ENCODE measurements at regions not wholly inside any gene's neighbourhood (a gene's known extent, or its start where the extent isn't known, plus 50 kb on each side); places are given as distances from the start of the nearest gene placed in this dataset.

DNA sequence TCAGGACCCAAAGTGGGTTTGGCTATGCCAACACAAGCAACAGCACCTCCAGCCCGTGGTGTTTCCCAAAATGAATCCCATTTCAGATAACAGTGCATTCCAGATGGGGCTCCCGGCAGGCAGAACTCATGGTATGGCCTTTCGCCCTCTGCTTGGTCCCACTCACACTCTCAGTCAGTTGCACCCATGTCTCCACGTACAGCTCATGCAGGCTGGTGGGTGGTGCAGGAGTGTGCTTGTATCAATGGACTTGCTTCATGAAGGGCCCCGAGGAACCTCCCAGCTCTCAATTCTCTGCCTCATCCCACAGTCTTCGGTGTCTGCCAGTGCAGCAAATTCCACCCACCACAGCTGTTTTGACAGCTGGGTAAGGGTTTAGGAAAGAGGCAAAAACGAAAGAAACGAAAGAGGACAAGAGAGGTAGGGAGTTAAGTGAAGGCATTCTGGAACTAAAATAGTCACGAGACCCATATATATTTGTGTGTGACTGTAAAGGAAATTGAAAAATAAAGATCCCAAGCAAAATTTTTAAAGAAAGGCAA is 278.1 kb downstream of the DCDC2C start:
- TF ChIP-seq CTCF (IDR thresholded peaks at IDR 0.05; ENCODE audit: low read depth, low read length), result no peak
- no peak for DNase-seq (ENCODE audit: low read depth in 2 of 2)
- no peak overlapping the region for H3K4me3 ChIP-seq (replicated peaks in 1 of 2; ENCODE audit: low read depth in 2 of 2, low read length in 2 of 2)

DNA sequence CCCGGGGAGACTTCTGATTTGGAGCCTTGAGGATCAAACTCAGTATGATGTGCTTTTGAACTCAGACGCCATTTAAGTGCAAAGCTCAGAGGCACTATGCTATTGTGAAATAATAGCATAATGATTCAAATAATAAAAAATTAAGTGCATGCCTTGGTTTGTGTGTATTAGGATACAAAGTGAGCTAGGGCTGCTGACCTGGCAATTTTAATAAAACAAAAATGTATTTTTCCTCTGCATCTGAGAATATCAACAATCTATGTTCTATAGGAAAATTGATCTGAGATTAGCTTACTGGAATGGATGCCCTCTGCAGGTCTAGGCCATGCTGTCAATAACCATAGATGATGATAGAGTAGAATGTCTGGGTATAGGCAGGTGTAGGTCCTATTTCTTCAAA is 278.8 kb downstream of the DCDC2C start:
- TF ChIP-seq CTCF (IDR thresholded peaks at IDR 0.05; ENCODE audit: low read depth, low read length), result no peak
- no peak overlapping the region for H3K4me3 ChIP-seq (replicated peaks in 1 of 2; ENCODE audit: low read depth in 2 of 2, low read length in 2 of 2)
- DNase-seq (ENCODE audit: low read depth in 2 of 2), result no peak

- peak in 1 of 2 donors; percentile 1 for DNase-seq (ENCODE audit: low read depth in 2 of 2)
- H3K4me3 ChIP-seq (replicated peaks in 1 of 2; ENCODE audit: low read depth in 2 of 2, low read length in 2 of 2), result no peak overlapping the region
- no peak for TF ChIP-seq CTCF (IDR thresholded peaks at IDR 0.05; ENCODE audit: low read depth, low read length)
Observed at GRCh38 chr2:3986063-3986462, 282.7 kb downstream of the DCDC2C start.

DNA sequence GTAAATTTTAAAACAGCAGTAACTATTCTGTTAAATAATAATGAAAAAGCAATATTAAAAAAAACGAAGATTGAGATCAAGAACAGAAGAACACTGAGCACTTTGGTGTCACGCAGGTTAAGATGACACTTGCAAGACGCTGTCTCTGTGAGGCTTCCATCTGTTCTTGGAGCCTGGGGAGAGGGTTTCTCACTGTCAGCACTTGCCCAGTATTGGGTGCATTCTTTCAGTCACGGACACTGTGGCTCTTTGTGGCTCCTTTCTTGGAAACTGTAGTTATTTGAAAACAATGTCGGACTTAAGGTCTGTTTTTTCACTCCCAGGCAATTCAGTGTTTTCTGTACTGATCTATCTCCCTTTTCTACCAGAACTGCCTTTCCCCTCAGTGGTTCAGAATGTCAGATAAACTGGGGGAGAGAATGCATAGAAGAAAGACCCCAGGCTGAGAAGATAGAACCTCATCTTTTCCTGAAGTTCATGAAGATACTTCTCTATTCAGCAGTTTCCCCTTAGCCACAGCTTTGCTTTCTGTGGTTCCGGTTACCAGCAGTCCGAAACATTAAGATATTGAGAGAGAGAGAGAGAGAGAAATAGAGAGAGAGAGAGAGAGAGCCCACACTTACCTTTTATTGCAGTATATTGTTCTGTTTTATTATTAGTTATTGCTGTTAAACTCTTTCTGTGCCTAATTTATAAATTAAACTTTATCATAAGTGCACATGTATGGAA is 283.3 kb downstream of the DCDC2C start:
- H3K4me3 ChIP-seq (replicated peaks in 1 of 2; ENCODE audit: low read depth in 2 of 2, low read length in 2 of 2), result no peak overlapping the region
- TF ChIP-seq CTCF (IDR thresholded peaks at IDR 0.05; ENCODE audit: low read depth, low read length), result no peak
- no peak for DNase-seq (ENCODE audit: low read depth in 2 of 2)

DNA sequence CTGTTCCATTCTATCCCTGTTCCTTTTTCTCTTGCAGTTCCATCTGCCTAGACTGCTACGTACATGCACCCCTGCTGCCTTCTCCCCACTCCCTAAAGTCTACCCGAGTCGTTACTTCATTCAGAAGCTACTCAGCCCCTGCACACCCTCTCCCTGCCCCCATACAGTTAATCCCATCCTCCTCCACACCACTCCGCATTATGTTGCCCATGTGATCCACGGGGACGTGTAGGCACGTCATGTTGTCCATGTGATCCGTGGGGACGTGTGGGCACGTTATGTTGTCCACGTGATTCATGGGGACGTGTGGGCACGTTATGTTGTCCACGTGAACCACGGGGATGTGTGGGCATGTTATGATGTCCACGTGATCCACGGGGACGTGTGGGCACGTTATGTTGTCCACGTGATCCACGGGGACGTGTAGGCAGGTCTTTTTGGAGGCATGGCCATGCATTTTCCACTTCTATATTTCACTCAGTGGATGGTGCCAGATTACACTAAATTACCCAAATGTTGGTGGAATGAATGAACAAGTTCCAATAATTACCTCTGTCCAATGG is 299.5 kb downstream of the DCDC2C start:
- no peak for TF ChIP-seq CTCF (IDR thresholded peaks at IDR 0.05; ENCODE audit: low read depth, low read length)
- no peak overlapping the region for H3K4me3 ChIP-seq (replicated peaks in 1 of 2; ENCODE audit: low read depth in 2 of 2, low read length in 2 of 2)
- no peak for DNase-seq (ENCODE audit: low read depth in 2 of 2)

DNA sequence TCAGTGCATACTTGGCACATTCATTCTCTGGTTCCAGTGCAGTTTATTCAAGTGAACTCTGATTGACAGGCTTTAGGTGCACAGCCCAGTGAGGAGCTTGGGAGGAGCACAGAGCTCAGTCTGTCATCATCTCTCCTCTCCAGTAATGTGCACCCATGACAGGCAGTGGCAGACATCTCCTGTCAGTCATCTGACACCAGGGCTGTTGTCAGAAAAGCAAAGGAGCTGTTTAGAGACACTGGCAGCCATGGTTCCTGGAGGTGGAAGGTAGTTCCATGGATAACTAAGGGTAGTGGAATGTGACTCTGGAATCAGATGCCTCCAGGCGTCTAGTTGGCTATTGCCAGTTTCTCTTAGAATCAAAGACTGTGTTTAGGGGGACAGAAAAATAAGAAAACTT is 308.8 kb downstream of the DCDC2C start:
- DNase-seq (ENCODE audit: low read depth in 2 of 2), result no peak
- TF ChIP-seq CTCF (IDR thresholded peaks at IDR 0.05; ENCODE audit: low read depth, low read length), result no peak
- H3K4me3 ChIP-seq (replicated peaks in 1 of 2; ENCODE audit: low read depth in 2 of 2, low read length in 2 of 2), result no peak overlapping the region

Measured in cardiac fibroblast (primary cell).